ENCODE measurements at regions not wholly inside any gene's neighbourhood (a gene's known extent, or its start where the extent isn't known, plus 50 kb on each side); places are given as distances from the start of the nearest gene placed in this dataset.
"Not testable (repeated sequence)": the region's sequence is repeated elsewhere in the genome, so short reads cannot be mapped to it uniquely, and the experiment has no call there.

DNA sequence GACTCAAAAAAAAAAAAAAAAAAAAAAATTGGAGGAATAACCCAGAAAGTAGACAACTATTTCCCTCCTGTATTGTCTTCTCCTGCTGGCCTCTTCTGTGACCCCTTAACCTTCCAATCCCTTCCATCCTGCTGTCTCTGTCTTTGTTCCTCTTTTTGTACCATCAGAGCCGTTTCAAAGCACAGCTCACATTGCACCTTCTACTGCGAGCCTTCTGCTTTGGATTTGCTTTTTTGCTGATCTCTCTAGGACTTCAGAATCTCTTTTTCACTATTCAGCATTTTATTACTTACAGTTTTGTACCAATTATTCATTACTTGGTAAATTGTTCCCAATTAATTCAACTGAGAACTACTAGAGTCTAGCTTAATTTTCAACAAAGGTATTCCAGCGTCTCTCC lies 284.0 kb upstream of the TBL1XR1 start:
- no peak for DNase-seq

DNA sequence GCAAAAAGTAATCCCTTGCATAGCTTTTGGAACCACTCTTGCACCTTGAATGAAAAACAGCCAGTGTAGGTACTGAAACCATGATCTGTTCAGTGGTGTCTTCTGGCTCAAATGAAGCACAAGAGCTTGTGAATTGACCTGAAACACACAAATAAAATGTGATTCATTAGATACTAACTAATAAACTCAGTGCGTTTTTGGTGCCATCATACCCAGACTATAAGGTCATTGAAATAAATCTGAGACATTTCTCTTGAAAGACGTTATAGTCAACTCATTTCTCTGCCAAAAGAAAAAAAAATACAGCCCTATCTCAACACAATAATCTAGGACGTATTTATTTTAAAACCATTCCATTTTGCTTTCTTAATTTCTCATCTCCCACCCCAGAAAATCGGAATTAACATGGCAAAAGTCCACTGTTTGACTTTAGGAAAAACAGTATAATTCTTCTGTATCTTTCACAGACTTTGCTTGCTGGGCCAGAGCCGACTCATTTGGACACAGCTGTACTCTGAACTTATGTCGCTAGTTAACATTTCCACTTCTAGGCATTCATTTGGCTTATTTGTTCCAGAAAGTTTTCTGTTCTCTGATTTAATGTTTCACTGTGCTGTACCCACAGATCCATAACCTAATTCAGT lies 284.9 kb upstream of the TBL1XR1 start:
- no peak for DNase-seq

DNA sequence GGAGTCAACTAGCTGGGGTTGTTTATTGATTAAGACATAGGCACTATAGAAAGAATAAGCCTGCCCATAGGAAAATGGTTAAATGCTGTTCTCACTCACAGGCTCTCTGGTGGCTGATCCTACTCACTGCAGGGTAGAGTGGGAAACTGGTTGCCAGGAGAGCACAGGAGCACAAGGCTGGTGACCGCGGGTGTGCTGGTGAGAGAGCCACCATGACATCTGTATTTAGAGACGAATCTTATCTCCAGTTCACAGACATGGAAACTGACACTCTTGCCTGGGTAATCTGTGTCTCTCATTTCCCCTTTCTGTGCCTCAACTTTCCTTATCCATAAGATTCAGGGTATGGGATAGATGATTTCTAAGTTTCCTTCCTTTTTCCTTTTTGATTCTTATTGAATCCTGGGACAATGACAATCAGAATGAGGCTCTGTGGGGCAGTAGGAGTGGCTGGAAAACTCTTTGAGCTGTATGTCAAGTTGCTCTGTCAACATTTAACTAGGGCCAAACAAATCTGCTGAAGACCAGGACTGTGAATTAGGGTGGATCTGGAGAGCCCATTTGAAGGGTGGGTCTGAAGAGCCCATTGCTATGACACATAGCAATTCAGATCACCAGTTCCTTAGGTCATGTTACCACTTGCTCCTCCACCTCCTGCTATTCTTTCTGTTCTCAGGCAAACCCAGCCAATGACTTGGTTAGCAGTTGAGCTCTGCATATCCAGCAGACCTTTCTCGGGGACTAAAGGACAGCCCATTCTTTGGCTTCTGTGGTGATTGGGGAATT lies 286.1 kb upstream of the TBL1XR1 start:
- no peak for DNase-seq

DNA sequence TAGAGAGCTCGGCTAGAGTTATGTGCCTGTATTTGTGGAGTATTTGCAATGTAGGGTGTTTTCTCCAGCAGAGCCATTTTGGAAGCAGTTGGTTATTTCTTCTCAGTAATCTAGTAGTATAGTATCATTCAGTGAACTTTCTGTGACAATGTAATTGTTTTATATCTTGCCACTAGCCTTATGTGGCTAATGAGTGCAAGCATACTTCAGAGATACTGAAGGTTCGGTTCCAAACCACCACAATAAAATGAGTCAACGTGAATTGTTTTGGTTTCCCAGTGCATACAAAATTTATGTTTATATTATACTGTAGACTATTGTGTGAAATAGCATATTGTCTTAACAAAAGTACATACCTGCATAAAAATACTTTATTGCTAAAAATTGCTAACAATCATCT lies 286.9 kb upstream of the TBL1XR1 start:
- DNase-seq, result no peak

DNA sequence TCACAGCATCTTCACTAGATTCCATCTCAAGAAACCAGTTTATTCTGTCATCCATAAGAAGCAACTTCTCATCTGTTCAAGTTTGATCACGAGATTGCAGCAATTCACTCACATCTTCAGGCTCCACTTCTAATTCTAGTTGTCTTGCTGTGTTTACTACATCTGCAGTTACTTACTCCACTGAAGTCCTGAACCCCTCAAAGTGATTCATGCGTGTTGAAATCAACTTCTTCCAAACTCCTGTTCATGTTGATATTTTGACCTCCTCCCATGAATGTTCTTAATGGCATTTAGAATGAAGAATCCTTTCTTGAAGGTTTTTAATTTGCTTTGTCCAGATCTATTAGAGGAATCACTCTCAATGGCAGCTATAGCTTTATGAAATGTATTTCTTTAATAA lies 287.6 kb upstream of the TBL1XR1 start:
- no peak for DNase-seq

DNA sequence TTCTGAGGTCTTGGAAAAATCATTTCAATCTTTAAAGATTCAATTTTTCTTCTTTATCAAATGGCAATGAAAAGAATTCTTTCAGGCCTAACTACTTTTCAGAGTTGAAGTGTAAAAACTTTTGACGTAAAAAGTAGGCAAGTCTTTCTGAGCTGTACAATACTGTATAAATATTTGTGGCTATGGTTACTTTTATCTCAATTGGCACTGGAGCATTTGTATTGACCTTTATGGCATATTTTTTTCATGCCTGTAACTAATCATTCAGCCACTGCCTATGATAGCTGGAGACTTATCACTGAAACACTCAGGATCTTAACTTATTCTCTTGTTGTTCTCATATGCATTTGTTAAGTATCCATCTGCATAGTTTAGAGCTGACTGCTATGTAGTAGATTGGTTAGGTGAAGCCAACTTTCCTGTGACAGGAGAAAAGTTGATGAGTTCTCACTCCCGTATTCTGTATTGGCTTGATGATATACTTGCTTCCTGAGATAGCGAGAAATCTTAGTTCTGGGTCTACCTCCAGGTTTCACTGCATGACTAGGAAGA lies 290.4 kb upstream of the TBL1XR1 start:
- DNase-seq, result no peak

DNA sequence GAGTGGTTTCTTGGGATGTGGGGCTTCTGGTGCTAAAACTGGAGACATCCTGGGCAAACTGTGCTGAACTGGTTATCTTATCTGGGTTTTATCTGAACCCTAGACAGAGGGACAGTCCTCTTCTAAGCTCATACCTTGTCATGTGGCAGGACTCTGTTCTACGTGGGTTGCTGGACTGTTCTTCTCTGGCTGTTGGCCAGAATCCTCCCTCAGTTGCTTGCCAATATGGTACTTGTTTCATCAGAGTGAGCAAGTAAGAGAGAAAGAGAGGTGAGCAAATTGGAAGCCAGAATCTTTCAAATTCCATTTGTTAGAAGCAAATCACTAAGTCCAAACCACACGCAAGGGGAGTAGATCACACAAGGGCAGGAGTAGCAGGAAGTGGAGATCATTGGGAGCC lies 291.5 kb upstream of the TBL1XR1 start:
- DNase-seq, result no peak

DNA sequence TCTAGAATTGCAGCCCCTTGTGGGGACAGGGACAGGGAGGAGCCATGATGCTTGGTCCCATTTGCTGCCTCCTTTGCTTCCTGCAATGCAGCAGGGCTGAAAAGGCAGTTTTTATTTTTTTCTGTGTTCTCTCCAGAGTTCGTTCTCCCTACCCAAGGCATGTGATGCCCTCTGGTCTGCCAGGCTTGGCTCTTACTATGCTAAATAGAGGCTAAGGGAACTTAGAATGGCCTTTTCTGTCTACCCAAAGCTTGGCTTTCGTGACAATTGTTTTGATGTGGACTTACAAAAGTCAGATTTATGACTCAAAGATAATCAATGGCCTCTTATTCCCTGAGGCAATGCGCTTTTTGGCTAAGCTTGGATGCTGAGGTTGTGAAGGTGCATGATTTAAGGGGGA lies 293.3 kb upstream of the TBL1XR1 start:
- DNase-seq, result no peak

DNA sequence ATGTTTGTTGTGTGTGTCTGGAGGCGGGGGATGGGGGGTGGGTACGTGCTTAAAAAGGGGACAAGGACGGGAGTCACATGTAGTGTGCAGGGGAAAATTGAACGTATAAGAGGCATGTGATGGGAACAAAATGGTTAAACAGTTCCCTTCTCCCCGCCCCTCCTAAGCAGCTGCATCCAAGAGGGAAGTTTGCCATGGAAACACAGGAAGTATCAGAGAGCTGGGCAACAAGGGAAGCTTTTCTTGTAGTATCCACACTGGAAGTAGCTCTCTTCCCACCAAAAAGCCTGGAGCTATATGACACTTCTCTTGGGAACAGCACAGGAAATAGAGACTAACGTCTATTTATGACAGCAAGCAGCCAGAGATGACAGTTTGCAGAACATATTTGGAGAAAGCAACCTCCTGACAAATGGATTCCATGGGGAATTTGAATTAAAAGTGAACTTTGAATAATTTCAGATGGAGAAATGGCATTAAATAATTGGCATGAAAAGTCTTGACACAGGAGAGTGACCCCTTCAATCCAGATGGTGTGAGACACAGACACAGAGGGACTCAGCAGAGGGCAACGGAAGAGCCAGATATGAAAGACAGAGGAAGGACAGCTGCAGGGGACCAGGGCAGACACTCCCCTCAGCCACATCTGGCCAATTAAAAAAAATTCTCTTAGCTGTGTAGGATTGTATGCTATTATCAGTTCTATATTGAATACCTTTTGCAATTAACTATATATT lies 294.2 kb upstream of the TBL1XR1 start:
- DNase-seq, result no peak

DNA sequence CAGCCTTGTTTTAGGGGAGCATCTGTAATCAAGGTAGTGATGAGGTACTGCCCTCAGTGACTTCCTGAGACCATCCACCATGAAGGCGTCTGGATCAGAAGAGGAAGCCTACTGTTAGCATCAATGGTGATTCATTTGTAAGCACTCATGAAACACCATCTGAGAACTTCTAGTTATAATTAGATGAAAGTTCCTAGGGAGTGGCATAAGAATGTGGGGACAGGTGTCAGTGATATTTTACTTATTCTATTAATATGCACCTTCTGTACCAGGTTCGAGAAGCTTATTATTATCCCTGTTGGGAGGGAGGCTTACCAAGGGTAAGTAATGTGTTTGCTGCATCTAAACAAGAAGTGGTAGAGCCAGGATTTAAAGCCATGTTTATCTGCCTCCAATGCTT lies 295.8 kb upstream of the TBL1XR1 start:
- no peak for DNase-seq

DNA sequence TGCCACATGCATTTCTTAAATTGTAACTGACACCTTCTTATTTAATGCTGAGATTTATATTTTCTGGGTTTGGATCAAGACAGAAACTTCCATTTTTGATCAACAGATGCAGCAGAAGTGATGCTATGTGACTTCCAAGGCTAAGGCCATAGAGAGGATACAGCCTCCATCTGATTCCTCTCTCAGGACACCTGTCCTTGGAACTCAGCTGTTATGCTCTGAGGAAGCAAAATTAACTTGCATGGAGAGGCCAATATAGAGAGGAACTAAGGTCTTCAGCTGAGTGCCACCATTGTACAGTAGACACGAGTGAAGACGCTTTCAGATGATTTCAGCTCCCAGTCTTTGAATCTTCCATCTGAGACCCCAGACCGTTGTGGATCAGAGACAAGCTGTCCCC lies 296.9 kb upstream of the TBL1XR1 start:
- no peak for DNase-seq

DNA sequence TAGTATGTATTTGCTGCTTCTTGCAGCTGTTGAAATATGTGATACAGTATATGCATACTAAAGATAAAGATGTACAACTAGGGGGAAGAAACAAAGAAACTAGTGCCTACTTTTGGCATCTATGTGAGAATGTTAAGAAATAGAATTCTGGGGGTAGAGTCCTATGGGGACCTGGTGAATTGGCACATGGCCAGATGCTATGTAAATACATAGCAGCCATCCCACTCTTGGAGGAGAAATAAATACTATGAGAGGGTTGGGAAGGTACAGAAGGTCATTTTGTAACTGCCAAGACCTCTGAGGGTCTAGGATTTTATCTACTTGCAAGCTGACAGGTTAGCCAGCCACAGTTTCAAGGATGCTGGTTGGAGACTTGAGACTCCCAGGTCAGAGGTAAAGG lies 298.3 kb upstream of the TBL1XR1 start:
- no peak for DNase-seq

DNA sequence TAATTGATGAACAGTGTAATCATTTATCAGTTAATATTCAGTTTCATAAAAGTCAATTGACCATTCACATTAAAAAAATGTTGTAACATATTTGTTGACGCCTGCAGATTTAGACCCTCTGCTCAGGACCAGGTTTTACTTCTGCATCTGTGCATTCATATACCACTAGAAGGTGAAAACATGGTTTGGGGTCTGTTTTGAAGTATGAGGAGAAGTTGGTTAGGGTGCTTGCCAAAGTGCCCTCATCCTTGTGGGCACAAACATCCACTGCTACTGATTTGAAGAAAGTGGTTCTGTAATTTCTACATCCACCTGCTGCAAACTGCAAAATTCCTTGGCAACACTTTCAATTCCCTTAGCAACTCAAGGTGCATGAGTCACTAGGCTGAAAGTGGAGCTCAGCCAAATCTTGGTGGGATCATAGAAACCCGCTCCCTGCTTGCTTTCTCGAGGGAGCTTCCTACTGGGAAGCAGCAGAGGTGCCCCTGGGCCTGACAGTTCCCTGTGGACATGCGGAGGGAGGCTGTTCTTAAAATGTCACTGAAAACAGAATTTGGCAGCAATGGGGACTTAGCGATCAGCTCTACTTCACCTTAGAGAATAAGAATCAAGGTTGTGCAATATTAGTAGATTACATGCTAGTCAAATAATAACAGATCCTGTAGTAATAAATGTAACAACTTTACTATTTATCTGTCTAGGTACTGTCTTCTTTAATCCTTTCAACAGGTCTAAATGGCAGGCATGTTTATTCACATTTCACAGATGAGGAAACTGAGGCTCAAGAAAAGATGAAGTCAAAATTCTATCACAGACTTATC lies 301.0 kb upstream of the TBL1XR1 start:
- no peak for DNase-seq

DNA sequence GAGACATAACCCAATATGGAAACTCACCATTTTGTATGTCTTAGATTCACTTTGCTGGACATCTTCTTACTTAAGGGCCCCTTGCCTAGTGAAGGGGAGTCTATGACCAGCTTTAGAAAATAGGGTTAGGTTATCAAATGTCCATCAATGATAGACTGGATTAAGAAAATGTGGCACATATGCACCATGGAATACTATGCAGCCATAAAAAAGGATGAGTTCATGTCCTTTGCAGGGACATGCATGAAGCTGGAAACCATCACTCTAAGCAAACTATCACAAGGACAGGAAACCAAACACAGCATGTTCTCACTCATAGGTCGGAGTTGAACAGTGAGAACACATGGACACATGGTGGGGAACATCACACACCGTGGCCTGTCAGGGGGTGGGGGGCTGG lies 301.8 kb upstream of the TBL1XR1 start:
- DNase-seq, result not testable (repeated sequence)

DNA sequence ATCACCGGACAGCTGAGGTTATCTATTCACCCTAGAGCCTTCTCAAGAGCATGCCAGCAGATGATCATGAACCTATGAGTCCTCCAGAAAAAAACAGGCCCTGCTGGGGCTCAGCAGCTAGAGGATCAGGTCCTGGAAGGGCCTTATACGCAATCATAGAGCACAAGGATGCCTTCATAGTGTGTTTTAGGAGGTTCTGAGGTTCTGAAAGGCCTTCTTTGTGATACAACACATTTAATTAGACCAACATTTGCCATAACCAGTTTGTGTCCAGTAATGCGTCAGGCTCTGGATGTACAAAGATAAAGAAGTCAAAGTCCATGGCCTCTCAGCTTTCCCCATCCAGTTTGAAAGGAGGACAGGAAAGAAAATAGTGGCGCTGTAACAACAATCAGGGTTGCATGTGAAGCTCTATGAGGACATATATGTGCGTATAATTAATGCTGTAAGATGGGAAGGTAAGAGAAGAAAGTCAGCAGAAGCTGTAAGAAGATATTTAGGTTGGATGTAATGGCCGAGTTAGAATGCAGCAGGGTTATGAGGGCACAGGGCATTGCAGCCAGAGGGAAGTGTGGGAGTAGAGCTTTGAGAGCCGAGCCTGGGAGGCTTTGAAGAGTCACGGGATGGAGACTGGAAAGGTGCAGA lies 302.6 kb upstream of the TBL1XR1 start:
- no peak for DNase-seq

DNA sequence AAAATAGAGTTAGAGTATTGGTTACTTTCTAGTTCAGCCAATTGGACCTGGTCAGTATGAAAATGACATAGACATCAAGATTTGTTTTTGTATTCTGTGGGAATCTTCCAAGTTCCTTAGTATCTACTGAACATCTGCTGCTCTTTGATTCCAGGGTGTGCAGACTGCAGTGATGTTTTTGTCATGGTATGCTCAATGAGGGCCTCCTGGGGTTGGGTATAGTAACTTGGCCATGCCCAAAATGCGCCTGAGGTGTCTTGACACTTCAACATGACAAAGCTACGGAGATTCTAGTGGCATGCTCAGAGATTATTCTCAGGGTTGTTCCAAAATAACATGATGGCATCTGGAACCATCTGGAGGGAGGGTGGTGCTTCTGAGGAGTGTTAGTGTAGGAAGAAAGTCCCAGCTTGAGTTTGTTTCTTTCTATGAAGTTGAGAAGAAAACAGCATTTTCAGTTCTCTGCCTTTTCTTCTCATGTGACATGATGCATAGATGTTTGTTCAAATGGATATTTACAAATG lies 313.5 kb upstream of the TBL1XR1 start:
- DNase-seq, result no peak

DNA sequence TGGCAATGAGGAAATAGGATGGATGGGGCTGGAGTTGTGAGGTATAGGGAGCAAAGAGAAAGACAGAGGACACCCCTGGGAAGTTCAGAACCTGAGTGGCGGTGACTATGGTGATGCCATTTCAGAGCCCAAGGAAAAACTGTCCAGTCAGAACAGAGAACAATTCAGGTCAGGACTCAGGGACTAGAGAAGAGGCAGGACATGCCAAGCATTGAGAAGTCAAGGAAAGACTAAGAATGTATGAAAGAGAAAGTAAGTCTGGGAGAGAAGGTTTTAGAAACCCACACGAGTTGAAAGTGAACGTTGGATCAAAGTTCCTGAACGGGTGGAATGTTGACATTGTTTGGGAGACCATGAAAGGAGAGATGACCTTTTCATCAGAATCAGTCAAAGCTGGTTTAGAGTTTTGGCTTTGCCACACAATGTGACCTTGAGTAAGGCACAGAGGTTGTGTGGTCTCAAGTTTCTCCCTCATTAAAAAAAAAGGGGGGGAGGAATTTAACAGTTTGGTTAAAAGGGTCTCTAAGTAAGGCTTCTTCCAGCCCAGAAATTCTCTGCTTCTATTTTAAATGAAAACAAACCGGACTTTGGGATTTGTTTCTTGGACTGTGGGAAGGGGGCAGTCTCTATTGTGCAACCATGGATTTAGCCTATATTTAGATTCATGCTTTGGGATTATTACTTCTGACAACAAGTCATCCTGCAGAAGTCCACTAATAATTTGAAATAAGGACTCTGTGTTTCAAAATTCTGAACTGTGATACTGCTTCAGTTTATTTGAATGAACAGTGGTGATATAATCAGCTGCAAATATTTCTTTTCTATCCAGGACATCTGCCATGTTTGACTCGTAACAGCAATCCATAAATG lies 315.9 kb upstream of the TBL1XR1 start:
- no peak for DNase-seq

DNA sequence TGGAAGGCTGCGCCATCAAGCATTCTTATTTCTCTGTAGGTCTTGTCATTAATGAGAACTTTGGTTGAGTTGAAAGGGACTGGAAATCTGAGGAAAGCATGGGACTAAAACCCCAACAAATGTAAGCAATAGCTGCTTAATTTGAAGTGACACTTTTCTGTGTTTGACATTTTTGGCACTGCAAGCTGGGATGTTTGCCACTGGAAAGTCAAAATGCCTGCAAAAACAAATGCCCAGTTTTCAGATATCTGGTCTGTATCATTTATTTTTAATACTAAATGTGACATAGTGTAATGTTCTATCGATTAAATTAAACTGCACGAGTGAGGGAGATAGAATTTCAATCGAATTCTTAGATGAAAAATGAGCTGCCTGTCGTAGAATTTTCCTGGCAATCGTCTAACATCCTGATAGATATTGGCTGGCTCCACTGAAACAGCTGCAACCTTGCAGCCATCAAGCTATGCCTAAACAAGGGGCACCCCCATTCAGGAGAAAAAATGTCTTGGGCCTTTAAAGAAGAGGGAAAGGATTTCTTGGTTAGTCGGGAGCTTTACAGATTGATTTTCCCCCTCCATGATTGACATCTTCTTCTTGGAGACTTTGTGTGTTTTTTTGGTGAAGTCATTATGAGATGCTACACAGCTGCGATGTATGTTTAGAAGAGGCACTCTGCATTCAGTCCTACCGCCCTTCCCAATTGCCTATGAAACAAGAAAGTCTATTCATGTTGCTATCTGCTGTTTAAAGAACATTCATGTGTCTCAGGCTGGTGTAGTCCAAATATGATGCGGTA lies 316.7 kb upstream of the TBL1XR1 start:
- DNase-seq, result no peak

DNA sequence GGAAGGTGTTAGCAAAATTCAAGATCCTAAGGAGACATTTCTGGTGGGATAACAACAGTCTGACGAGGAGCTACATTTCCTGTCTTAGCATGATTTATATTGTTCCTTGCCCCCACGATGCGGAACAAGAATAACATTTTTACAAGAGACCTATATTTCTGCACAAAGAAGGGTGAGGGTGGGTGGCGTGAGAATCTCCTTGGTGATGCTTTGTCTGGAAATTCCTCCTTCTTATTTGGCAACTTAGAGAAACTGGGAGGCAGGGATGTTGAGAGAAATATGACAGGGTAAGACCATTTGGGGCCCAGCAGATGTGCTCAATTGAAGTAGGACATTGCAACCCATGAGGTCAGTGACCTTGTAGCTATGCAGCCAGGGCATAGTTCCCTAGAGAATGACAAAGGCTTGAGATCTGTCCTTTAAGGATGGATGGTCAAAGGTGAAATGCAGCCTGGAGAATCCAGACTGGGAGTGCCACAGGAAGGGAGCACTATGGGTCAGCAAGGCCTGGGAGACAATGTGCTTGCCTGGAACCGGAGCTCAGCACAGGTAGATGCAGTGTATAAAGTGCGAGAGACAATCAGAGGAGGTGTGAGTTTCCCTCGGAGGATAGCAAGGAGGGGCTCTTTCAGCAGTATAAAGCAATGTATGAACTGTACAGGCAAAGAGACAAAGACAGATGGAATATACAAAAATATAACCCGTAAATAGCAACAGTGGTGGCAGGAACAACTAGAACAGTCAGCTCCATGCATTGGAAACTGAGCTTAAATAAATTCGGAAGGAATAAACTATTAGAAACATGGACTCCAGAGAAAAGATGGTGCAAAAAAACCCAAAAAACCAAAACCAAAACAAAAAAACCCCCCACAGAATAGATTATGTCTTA lies 317.6 kb upstream of the TBL1XR1 start:
- DNase-seq, result no peak
